Hematopoietic multipotent progenitor cell treated with erythropoietin and hydrocortisone succinate and interleukin-3 and kit ligand, for 15 days (in vitro differentiated cells): ENCODE measurements at regions not wholly inside any gene's neighbourhood (a gene's known extent, or its start where the extent isn't known, plus 50 kb on each side); places are given as distances from the start of the nearest gene placed in this dataset.

Experiments
- DNase-seq: peaks from one replicate; pipeline ENCODE4 v3.0.0-alpha.2; 2015; ENCODE audit warnings: low spot score

GRCh38 chr18:70501358-70501757 is 212.5 kb downstream of the SOCS6 start:
- no peak for DNase-seq

- DNase-seq = no peak
Observed at GRCh38 chr18:70500748-70501147, 211.9 kb downstream of the SOCS6 start.

GRCh38 chr18:70499218-70499691 is 210.4 kb downstream of the SOCS6 start:
- DNase-seq = no peak

- no peak for DNase-seq
Observed at GRCh38 chr18:70496353-70497294, 207.8 kb downstream of the SOCS6 start.

GRCh38 chr18:70494524-70494923 is 205.7 kb downstream of the SOCS6 start:
- DNase-seq = no peak

- no peak for DNase-seq
Observed at GRCh38 chr18:70493461-70493860, 204.6 kb downstream of the SOCS6 start.

- DNase-seq = peak; percentile 55
Observed at GRCh38 chr18:70491734-70492348, 203.0 kb downstream of the SOCS6 start.

GRCh38 chr18:70489986-70490933 is 201.4 kb downstream of the SOCS6 start:
- DNase-seq = peak; percentile 42

- no peak for DNase-seq
Observed at GRCh38 chr18:70489571-70489970, 200.7 kb downstream of the SOCS6 start.

GRCh38 chr18:70469916-70470315 is 181.1 kb downstream of the SOCS6 start:
- DNase-seq = no peak

- no peak for DNase-seq
Observed at GRCh38 chr18:70468861-70469547, 180.2 kb downstream of the SOCS6 start.

GRCh38 chr18:70464343-70465114 is 175.7 kb downstream of the SOCS6 start:
- DNase-seq = peak; percentile 41

GRCh38 chr18:70463085-70463484 is 174.2 kb downstream of the SOCS6 start:
- no peak for DNase-seq

GRCh38 chr18:70462078-70462439 is 173.2 kb downstream of the SOCS6 start:
- DNase-seq = no peak

- DNase-seq = no peak
Observed at GRCh38 chr18:70461323-70462077, 172.7 kb downstream of the SOCS6 start.

GRCh38 chr18:70459731-70460130 is 170.9 kb downstream of the SOCS6 start:
- no peak for DNase-seq

- DNase-seq = no peak
Observed at GRCh38 chr18:70459251-70459650, 170.4 kb downstream of the SOCS6 start.

GRCh38 chr18:70457788-70458187 is 168.9 kb downstream of the SOCS6 start:
- DNase-seq = no peak

- no peak for DNase-seq
Observed at GRCh38 chr18:70457223-70457622, 168.4 kb downstream of the SOCS6 start.

- no peak for DNase-seq
Observed at GRCh38 chr18:70456376-70456775, 167.5 kb downstream of the SOCS6 start.
